HUES48 (cell line): ENCODE measurements at regions not wholly inside any gene's neighbourhood (a gene's known extent, or its start where the extent isn't known, plus 50 kb on each side); places are given as distances from the start of the nearest gene placed in this dataset.

Experiments used
- H3K27ac ChIP-seq: one replicate; pipeline ENCODE4 v1.7.0; 2013; ENCODE audit warnings: low read depth, low read length, inconsistent platforms
- H3K27me3 ChIP-seq: 2 replicates; pipeline ENCODE4 v1.6.1; 2013; ENCODE audit warnings: mild to moderate bottlenecking, low read length; ENCODE audit not compliant: control insufficient read depth, insufficient read depth
- H3K36me3 ChIP-seq: 2 replicates; pipeline ENCODE4 v1.6.1; 2013; ENCODE audit warnings: low read length; ENCODE audit not compliant: control insufficient read depth, insufficient read depth
- H3K4me1 ChIP-seq: 2 replicates; pipeline ENCODE4 v1.6.1; 2013; ENCODE audit warnings: mild to moderate bottlenecking, low read length; ENCODE audit not compliant: control insufficient read depth, insufficient read depth
- H3K4me3 ChIP-seq: 2 replicates; pipeline ENCODE4 v1.5.1; 2013; ENCODE audit warnings: mild to moderate bottlenecking, low read depth, low read length
- H3K9ac ChIP-seq: 2 replicates; pipeline ENCODE4 v1.6.1; 2013; ENCODE audit warnings: mild to moderate bottlenecking, low read depth, low read length, moderate library complexity
- H3K9me3 ChIP-seq: 2 replicates; pipeline ENCODE4 v1.6.1; 2013; ENCODE audit warnings: low read length; ENCODE audit not compliant: control insufficient read depth, insufficient read depth

DNA sequence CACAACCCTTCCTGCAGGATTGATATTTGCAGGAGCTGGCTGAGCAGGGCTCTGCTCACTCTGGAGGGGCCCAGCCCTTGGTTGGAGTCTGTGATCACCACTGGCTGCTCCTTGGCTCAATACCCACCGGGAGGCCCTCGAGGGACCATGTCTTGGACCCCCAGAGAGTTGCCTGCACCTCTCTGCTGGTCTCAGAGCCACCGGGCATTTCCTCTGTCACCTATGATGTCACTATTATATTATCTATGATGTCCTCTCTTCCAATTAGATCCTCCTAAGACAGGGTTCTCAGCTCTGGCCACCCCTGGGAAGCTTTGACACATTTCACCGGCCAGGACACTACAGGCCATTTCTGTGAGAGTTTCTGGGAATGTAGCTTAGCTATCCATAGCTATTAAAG, 113.1 kb downstream of the PDCL3 start:
- Histone ChIP-seq H3K27me3 (no peaks in the 10 kb centered on the region), H3K4me3 (no peak overlapping the region), H3K9ac (no peak overlapping the region), H3K36me3 (no peaks in the 10 kb centered on the region), H3K27ac (no peak overlapping the region), H3K9me3 (no peaks in the 10 kb centered on the region), H3K4me1 (no peaks in the 10 kb centered on the region)

GRCh38 chr2:100676346-100676745, 113.6 kb downstream of the PDCL3 start:
- Histone ChIP-seq H3K27me3 (no peaks in the 10 kb centered on the region), H3K9me3 (no peaks in the 10 kb centered on the region), H3K9ac (no peak overlapping the region), H3K27ac (no peak overlapping the region), H3K4me3 (no peak overlapping the region), H3K36me3 (no peaks in the 10 kb centered on the region), H3K4me1 (no peaks in the 10 kb centered on the region)

GRCh38 chr2:100677611-100678185, 114.9 kb downstream of the PDCL3 start:
- Histone ChIP-seq H3K36me3 (no peaks in the 10 kb centered on the region), H3K9ac (no peak overlapping the region), H3K9me3 (no peaks in the 10 kb centered on the region), H3K27me3 (no peaks in the 10 kb centered on the region), H3K27ac (no peak overlapping the region), H3K4me3 (no peak overlapping the region), H3K4me1 (no peaks in the 10 kb centered on the region)

DNA sequence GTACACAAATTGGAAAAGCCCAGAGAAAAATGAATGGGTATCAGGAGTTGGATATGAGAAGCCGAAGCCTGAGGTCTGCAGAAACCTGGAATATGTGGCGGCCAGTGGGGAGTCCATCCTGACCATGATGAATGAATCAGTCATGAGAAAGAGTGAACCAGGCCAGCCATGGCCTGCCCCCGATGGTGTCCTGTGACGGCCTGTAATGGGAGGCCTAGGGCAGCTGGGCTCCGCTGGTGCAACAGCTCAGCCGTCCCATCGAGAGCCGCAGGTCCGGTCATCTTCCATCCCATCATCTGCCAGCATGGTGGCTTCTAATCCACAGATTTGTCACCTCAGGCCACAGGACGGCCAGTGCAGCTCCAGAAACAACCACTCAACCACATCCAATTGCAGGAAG, 116.4 kb downstream of the PDCL3 start:
- no peaks in the 10 kb centered on the region for H3K4me1 ChIP-seq

GRCh38 chr2:100682536-100682935, 119.7 kb downstream of the PDCL3 start:
- no peaks in the 10 kb centered on the region for H3K4me1 ChIP-seq
- H3K9ac ChIP-seq, result no peak overlapping the region
- peaks cover 3% of the 10 kb centered on the region for H3K9me3 ChIP-seq
- H3K4me3 ChIP-seq, result no peak overlapping the region
- H3K36me3 ChIP-seq, result no peaks in the 10 kb centered on the region
- no peak overlapping the region for H3K27ac ChIP-seq
- H3K27me3 ChIP-seq, result no peaks in the 10 kb centered on the region

More for the DNA sequence above, 116.4 kb downstream of the PDCL3 start:
- Histone ChIP-seq H3K9me3 (no peaks in the 10 kb centered on the region), H3K4me3 (no peak overlapping the region), H3K27me3 (no peaks in the 10 kb centered on the region), H3K9ac (no peak overlapping the region), H3K36me3 (no peaks in the 10 kb centered on the region), H3K27ac (no peak overlapping the region)

- Histone ChIP-seq H3K4me3 (no peak overlapping the region), H3K27me3 (no peaks in the 10 kb centered on the region), H3K36me3 (no peaks in the 10 kb centered on the region), H3K9me3 (peaks cover 3% of the 10 kb centered on the region), H3K9ac (no peak overlapping the region), H3K27ac (no peak overlapping the region), H3K4me1 (no peaks in the 10 kb centered on the region)
Observed at GRCh38 chr2:100683231-100683630, 120.4 kb downstream of the PDCL3 start.

- Histone ChIP-seq H3K27me3 (no peaks in the 10 kb centered on the region), H3K4me3 (no peak overlapping the region), H3K27ac (no peak overlapping the region), H3K4me1 (0 out of 2 replicates have a peak, but pooled peaks cover 9% of the 10 kb centered on the region), H3K36me3 (no peaks in the 10 kb centered on the region), H3K9me3 (no peaks in the 10 kb centered on the region), H3K9ac (no peak overlapping the region)
Observed at GRCh38 chr2:100691846-100692245, 128.1 kb upstream of the NPAS2 start.

- H3K9ac ChIP-seq, result no peak overlapping the region
- H3K9me3 ChIP-seq, result no peaks in the 10 kb centered on the region
- no peaks in the 10 kb centered on the region for H3K36me3 ChIP-seq
- H3K4me3 ChIP-seq, result no peak overlapping the region
- no peak overlapping the region for H3K27ac ChIP-seq
- no peaks in the 10 kb centered on the region for H3K27me3 ChIP-seq
- H3K4me1 ChIP-seq, result 0 out of 2 replicates have a peak, but pooled peaks cover 9% of the 10 kb centered on the region
Observed at GRCh38 chr2:100692381-100692780, 127.6 kb upstream of the NPAS2 start.

- no peak overlapping the region for H3K9ac ChIP-seq
- H3K27me3 ChIP-seq, result no peaks in the 10 kb centered on the region
- 0 out of 2 replicates have a peak, but pooled peaks cover 9% of the 10 kb centered on the region for H3K4me1 ChIP-seq
- H3K36me3 ChIP-seq, result no peaks in the 10 kb centered on the region
- no peak overlapping the region for H3K27ac ChIP-seq
- H3K4me3 ChIP-seq, result no peak overlapping the region
- no peaks in the 10 kb centered on the region for H3K9me3 ChIP-seq
Observed at GRCh38 chr2:100692906-100693305, 127.0 kb upstream of the NPAS2 start.

GRCh38 chr2:100699131-100699530, 120.8 kb upstream of the NPAS2 start:
- H3K36me3 ChIP-seq, result no peaks in the 10 kb centered on the region
- H3K9me3 ChIP-seq, result no peaks in the 10 kb centered on the region
- no peak overlapping the region for H3K9ac ChIP-seq
- no peak overlapping the region for H3K27ac ChIP-seq
- H3K4me1 ChIP-seq, result no peaks in the 10 kb centered on the region
- H3K4me3 ChIP-seq, result no peak overlapping the region
- H3K27me3 ChIP-seq, result no peaks in the 10 kb centered on the region

DNA sequence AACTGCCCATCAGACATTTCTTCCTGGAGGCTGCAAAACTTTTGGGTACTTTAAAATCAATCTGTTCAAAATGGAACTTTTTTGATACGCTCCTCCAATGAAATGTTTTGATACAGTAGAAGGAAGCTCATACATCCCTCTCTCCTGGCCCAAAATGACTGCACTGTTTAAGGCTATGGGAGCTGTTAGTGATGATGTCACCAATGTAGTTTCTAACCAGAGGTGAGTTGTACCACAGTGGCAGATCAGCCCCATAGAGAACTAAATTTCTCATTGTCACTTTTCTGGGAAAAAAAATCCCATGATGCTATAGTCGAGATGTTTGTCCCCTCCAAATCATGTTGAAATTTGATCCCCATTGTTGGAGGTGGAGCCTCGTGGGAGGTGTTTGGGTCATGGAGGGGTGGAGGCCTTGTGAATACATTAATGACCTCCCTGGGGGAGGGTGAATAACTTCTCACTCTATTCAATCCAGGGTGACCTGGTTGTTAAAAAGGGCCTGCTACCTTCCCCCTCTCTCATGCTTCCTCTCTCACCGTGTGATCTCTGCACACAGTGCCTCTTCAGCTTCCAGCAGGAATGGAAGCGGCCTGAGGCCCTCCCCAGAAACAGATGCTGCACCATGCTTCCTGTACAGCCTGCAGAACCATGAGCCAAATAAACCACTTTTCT, 117.4 kb upstream of the NPAS2 start:
- no peak overlapping the region for H3K27ac ChIP-seq
- H3K36me3 ChIP-seq, result no peaks in the 10 kb centered on the region
- H3K27me3 ChIP-seq, result no peaks in the 10 kb centered on the region
- no peak overlapping the region for H3K9ac ChIP-seq
- H3K9me3 ChIP-seq, result no peaks in the 10 kb centered on the region
- no peak overlapping the region for H3K4me3 ChIP-seq
- no peaks in the 10 kb centered on the region for H3K4me1 ChIP-seq
